ENCODE measurements at regions not wholly inside any gene's neighbourhood (a gene's known extent, or its start where the extent isn't known, plus 50 kb on each side); places are given as distances from the start of the nearest gene placed in this dataset.

DNA sequence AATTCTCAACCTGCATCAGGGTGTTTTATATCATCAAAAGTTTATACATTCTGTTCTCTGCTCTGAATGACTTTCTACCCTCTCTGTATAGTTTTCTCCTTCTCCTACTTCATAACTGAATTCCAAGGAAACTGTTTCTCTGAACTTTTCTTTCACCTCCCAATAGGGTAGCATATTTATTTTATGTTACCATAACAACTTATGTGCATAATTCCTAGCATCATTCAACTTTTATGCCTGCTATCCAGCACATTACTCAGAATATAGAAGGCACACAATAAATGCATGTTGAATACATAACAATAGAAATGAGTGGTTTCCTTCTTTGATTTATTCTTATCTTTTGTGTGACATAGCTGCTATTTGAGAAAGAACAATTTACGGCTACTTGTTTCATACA lies 2385.0 kb downstream of the PCDH9 start:
- Histone ChIP-seq H3K4me1 (no peaks in the 10 kb centered on the region), H3K9me3 (no peaks in the 10 kb centered on the region), H3K27ac (no peak overlapping the region), H3K36me3 (no peaks in the 10 kb centered on the region), H3K4me3 (no peak overlapping the region), H3K27me3 (no peaks in the 10 kb centered on the region)
- TF ChIP-seq, protein P1, sequence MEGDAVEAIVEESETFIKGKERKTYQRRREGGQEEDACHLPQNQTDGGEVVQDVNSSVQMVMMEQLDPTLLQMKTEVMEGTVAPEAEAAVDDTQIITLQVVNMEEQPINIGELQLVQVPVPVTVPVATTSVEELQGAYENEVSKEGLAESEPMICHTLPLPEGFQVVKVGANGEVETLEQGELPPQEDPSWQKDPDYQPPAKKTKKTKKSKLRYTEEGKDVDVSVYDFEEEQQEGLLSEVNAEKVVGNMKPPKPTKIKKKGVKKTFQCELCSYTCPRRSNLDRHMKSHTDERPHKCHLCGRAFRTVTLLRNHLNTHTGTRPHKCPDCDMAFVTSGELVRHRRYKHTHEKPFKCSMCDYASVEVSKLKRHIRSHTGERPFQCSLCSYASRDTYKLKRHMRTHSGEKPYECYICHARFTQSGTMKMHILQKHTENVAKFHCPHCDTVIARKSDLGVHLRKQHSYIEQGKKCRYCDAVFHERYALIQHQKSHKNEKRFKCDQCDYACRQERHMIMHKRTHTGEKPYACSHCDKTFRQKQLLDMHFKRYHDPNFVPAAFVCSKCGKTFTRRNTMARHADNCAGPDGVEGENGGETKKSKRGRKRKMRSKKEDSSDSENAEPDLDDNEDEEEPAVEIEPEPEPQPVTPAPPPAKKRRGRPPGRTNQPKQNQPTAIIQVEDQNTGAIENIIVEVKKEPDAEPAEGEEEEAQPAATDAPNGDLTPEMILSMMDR (IDR thresholded peaks at IDR 0.05): no peak
- TF ChIP-seq EP300 (IDR thresholded peaks at IDR 0.05) (no peak), POLR2A (IDR thresholded peaks at IDR 0.05) (no peak)
- DNase-seq (ENCODE audit: low spot score in 2 of 2): no peak
- WGBS, 2 donors: 2 to 62% methylated on average over 1 of the region's 1 CpG

- Histone ChIP-seq H3K27ac (no peak overlapping the region), H3K4me3 (no peak overlapping the region), H3K9me3 (no peaks in the 10 kb centered on the region), H3K27me3 (no peaks in the 10 kb centered on the region), H3K4me1 (no peaks in the 10 kb centered on the region), H3K36me3 (no peaks in the 10 kb centered on the region)
- WGBS, 2 donors: 93% methylated on average over 2 of the region's 2 CpGs
- DNase-seq (ENCODE audit: low spot score in 2 of 2): no peak
- no peak for TF ChIP-seq EP300 (IDR thresholded peaks at IDR 0.05)
- TF ChIP-seq, protein P1 (IDR thresholded peaks at IDR 0.05): no peak
- TF ChIP-seq POLR2A (IDR thresholded peaks at IDR 0.05): no peak
Observed at GRCh38 chr13:64819081-64819480, 2411.1 kb downstream of the PCDH9 start.

- no peak for DNase-seq (ENCODE audit: low spot score in 2 of 2)
- H3K4me3 ChIP-seq: no peak overlapping the region
- H3K9me3 ChIP-seq: no peaks in the 10 kb centered on the region
- H3K27me3 ChIP-seq: no peaks in the 10 kb centered on the region
- H3K27ac ChIP-seq: no peak overlapping the region
- no peak for TF ChIP-seq POLR2A (IDR thresholded peaks at IDR 0.05)
- WGBS, 2 donors: 90 to 93% methylated on average over 3 of the region's 3 CpGs
- H3K36me3 ChIP-seq: no peaks in the 10 kb centered on the region
- no peaks in the 10 kb centered on the region for H3K4me1 ChIP-seq
Observed at GRCh38 chr13:64817691-64818090, 2412.4 kb downstream of the PCDH9 start.

GRCh38 chr13:64810750-64811149 lies 2419.4 kb downstream of the PCDH9 start:
- Histone ChIP-seq H3K9me3 (peaks cover 0 to 6% (median 0%) of the 10 kb centered on the region in 4 donors), H3K27me3 (no peaks in the 10 kb centered on the region), H3K4me3 (no peak overlapping the region), H3K27ac (no peak overlapping the region), H3K4me1 (no peaks in the 10 kb centered on the region), H3K36me3 (no peaks in the 10 kb centered on the region)
- TF ChIP-seq EP300 (IDR thresholded peaks at IDR 0.05): no peak
- TF ChIP-seq, protein P1 (IDR thresholded peaks at IDR 0.05): no peak
- TF ChIP-seq POLR2A (IDR thresholded peaks at IDR 0.05): no peak
- WGBS, 2 donors: 62% methylated on average over 3 of the region's 3 CpGs
- no peak for DNase-seq (ENCODE audit: low spot score in 2 of 2)

DNA sequence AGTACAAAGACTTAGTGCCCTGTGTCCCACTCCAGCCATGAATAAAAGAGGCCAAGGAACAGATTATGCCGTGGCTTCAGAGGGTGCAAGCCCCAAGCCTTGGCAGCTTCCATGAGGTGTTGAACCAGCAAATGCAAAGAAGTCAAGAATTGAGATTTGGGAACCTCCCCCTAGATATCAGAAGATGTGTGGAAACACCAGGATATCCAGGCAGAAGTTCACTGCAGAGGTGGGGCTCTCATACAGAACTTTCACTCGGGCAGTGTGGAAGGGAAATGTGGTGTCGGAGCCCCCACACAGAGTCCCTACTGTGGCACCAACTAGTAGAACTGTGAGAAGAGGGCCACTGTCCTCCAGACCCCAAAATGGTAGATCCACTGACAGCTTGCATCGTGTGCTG lies 2421.4 kb downstream of the PCDH9 start:
- Histone ChIP-seq H3K36me3 (no peaks in the 10 kb centered on the region), H3K27me3 (no peaks in the 10 kb centered on the region), H3K27ac (no peak overlapping the region), H3K4me3 (no peak overlapping the region), H3K4me1 (no peaks in the 10 kb centered on the region), H3K9me3 (peaks cover 0 to 6% (median 0%) of the 10 kb centered on the region in 4 donors)
- 87 to 98% methylated on average over 4 of the region's 4 CpGs for WGBS, 2 donors
- TF ChIP-seq POLR2A (IDR thresholded peaks at IDR 0.05): no peak
- TF ChIP-seq EP300 (IDR thresholded peaks at IDR 0.05): no peak
- no peak for DNase-seq (ENCODE audit: low spot score in 2 of 2)

DNA sequence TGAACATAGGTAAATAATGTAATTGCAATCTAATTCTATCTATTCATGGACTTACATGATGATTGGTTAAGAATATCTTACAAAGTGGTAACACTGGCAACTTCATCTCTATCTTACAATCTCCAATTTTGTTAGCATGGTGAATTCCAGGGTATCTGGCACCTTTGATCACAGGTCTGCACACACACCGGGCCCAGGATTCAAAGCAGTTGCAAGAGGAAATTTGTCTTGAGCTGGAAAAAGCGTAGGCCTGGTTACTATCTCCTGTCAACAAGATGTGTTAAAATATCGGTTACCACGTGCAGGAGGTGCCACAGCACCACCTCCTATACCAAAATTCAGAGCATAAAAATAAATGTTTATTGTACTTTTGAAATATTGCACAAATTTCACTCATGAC lies 2428.4 kb downstream of the PCDH9 start:
- no peaks in the 10 kb centered on the region for H3K27me3 ChIP-seq
- no peak overlapping the region for H3K4me3 ChIP-seq
- TF ChIP-seq POLR2A (IDR thresholded peaks at IDR 0.05): no peak
- TF ChIP-seq EP300 (IDR thresholded peaks at IDR 0.05): no peak
- TF ChIP-seq, protein P1 (IDR thresholded peaks at IDR 0.05): no peak
- H3K36me3 ChIP-seq: no peaks in the 10 kb centered on the region
- no peaks in the 10 kb centered on the region for H3K9me3 ChIP-seq
- 71% methylated on average over 4 of the region's 4 CpGs for WGBS, 2 donors
- no peak overlapping the region for H3K27ac ChIP-seq
- H3K4me1 ChIP-seq: no peaks in the 10 kb centered on the region
- DNase-seq (ENCODE audit: low spot score in 2 of 2): no peak
